Upper lobe of left lung (tissue), 4 donors: ENCODE measurements at regions not wholly inside any gene's neighbourhood (a gene's known extent, or its start where the extent isn't known, plus 50 kb on each side); places are given as distances from the start of the nearest gene placed in this dataset.

ENCODE experiments used
- POLR2A ChIP-seq, 4 donors: fragments of 450-650 bp; IDR thresholded peaks; one replicate each; pipeline ENCODE4 v1.5.1; 2016 to 2017; ENCODE audit warnings: antibody characterized with exemption in 4 of 4, mild to moderate bottlenecking in 2 of 4
- TF ChIP-seq, protein P1 (sequence below), 6 experiments: fragments of 450-650 bp in 4 of 6; fragments of 200-600 bp in 2 of 6; sonication (generic) in 2 of 6; IDR thresholded peaks; one replicate each; pipeline ENCODE4 v1.5.1; 2016 to 2019; ENCODE audit warnings: antibody characterized with exemption in 6 of 6

- TF ChIP-seq, protein P1, sequence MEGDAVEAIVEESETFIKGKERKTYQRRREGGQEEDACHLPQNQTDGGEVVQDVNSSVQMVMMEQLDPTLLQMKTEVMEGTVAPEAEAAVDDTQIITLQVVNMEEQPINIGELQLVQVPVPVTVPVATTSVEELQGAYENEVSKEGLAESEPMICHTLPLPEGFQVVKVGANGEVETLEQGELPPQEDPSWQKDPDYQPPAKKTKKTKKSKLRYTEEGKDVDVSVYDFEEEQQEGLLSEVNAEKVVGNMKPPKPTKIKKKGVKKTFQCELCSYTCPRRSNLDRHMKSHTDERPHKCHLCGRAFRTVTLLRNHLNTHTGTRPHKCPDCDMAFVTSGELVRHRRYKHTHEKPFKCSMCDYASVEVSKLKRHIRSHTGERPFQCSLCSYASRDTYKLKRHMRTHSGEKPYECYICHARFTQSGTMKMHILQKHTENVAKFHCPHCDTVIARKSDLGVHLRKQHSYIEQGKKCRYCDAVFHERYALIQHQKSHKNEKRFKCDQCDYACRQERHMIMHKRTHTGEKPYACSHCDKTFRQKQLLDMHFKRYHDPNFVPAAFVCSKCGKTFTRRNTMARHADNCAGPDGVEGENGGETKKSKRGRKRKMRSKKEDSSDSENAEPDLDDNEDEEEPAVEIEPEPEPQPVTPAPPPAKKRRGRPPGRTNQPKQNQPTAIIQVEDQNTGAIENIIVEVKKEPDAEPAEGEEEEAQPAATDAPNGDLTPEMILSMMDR (IDR thresholded peaks at IDR 0.05): no peak
- no peak for TF ChIP-seq POLR2A (IDR thresholded peaks at IDR 0.05)
Measured at GRCh38 chr2:199677881-199678280, 173.1 kb downstream of the FTCDNL1 start.
